GM23248 (cell line): ENCODE measurements at regions not wholly inside any gene's neighbourhood (a gene's known extent, or its start where the extent isn't known, plus 50 kb on each side); places are given as distances from the start of the nearest gene placed in this dataset.

Source experiments
- DNase-seq: peaks from one replicate; pipeline ENCODE4 v3.0.0-alpha.2; 2015
- H2AFZ ChIP-seq: fragments of 200-600 bp; sonication (generic); 2 replicates; pipeline ENCODE4 v1.6.1; 2016; ENCODE audit warnings: antibody characterized with exemption
- H3F3A ChIP-seq: fragments of 200-600 bp; sonication (generic); 2 replicates; pipeline ENCODE4 v1.6.1; 2016; ENCODE audit warnings: mild to moderate bottlenecking, antibody characterized with exemption, mixed run types; ENCODE audit not compliant: insufficient read depth
- H3K27ac ChIP-seq: fragments of 200-600 bp; sonication (generic); 2 replicates; pipeline ENCODE4 v1.5.1; 2016; ENCODE audit warnings: mild to moderate bottlenecking
- H3K27me3 ChIP-seq: fragments of 200-600 bp; sonication (generic); replicated peaks from 2 replicates; pipeline ENCODE4 v1.6.1; 2016; ENCODE audit warnings: mild to moderate bottlenecking; ENCODE audit not compliant: insufficient read depth
- H3K36me3 ChIP-seq: fragments of 200-600 bp; sonication (generic); 2 replicates; pipeline ENCODE4 v1.6.1; 2016; ENCODE audit warnings: low read depth, mild to moderate bottlenecking
- H3K4me1 ChIP-seq: fragments of 200-600 bp; sonication (generic); 2 replicates; pipeline ENCODE4 v1.6.1; 2016; ENCODE audit warnings: mild to moderate bottlenecking; ENCODE audit not compliant: insufficient read depth
- H3K4me2 ChIP-seq: fragments of 200-600 bp; sonication (generic); one replicate; pipeline ENCODE4 v1.6.1; 2016; ENCODE audit warnings: mild to moderate bottlenecking; ENCODE audit not compliant: unreplicated experiment
- H3K4me3 ChIP-seq: fragments of 200-600 bp; sonication (generic); 2 replicates; pipeline ENCODE4 v1.5.1; 2016; ENCODE audit warnings: mild to moderate bottlenecking
- H3K79me2 ChIP-seq: fragments of 200-600 bp; sonication (generic); 2 replicates; pipeline ENCODE4 v1.6.1; 2016; ENCODE audit warnings: mild to moderate bottlenecking; ENCODE audit not compliant: insufficient read depth
- H3K9ac ChIP-seq: fragments of 200-600 bp; sonication (generic); 2 replicates; pipeline ENCODE4 v1.6.1; 2016; ENCODE audit warnings: mild to moderate bottlenecking
- H3K9me2 ChIP-seq: fragments of 200-600 bp; sonication (generic); 2 replicates; pipeline ENCODE4 v1.6.1; 2016; ENCODE audit warnings: mixed run types, mild to moderate bottlenecking, moderate library complexity; ENCODE audit not compliant: insufficient read depth
- H3K9me3 ChIP-seq: fragments of 200-600 bp; sonication (generic); one replicate; pipeline ENCODE4 v1.6.1; 2017; ENCODE audit warnings: low read depth
- H4K20me1 ChIP-seq: fragments of 200-600 bp; sonication (generic); 2 replicates; pipeline ENCODE4 v1.6.0; 2016; ENCODE audit not compliant: insufficient read depth
- EZH2 ChIP-seq: fragments of 200-600 bp; sonication (generic); IDR thresholded peaks from 2 replicates; pipeline ENCODE4 v1.6.1; 2018; ENCODE audit warnings: antibody characterized with exemption, mild to moderate bottlenecking; ENCODE audit not compliant: insufficient read depth, poor library complexity, severe bottlenecking
- EZH2phosphoT487 ChIP-seq: fragments of 200-600 bp; sonication (generic); IDR thresholded peaks from 2 replicates; pipeline ENCODE4 v1.6.1; 2018; ENCODE audit warnings: antibody characterized with exemption, moderate library complexity, mild to moderate bottlenecking, low read depth; ENCODE audit not compliant: insufficient read depth
- WGBS, 2 experiments: methylation state at CpG; one replicate each; pipeline ENCODE4 v1.1.6; 2015 to 2017; ENCODE audit warnings: low lambda C conversion rate in 2 of 2, low coverage in 1 of 2; ENCODE audit errors: missing lambda C conversion rate in 2 of 2; 5-methylcytosine and 5-hydroxymethylcytosine counted together
- in situ Hi-C: fragments of 300-500 bp; cut with MboI; formaldehyde crosslinking; loops from 2 replicates; pipeline ENCODE4 v1.15.0; 2020

GRCh38 chr3:115488409-115488808, 134.9 kb upstream of the GAP43 start:
- Histone ChIP-seq H3K9me2 (no peaks in the 10 kb centered on the region), H2AFZ (no peak overlapping the region), H3K4me2 (no peak overlapping the region), H3K27ac (no peak overlapping the region), H3K9me3 (no peaks in the 10 kb centered on the region), H3K4me3 (no peak overlapping the region), H3K27me3 (no peaks in the 10 kb centered on the region), H3F3A (no peaks in the 10 kb centered on the region), H3K9ac (no peak overlapping the region), H3K79me2 (no peaks in the 10 kb centered on the region), H4K20me1 (no peaks in the 10 kb centered on the region), H3K4me1 (no peaks in the 10 kb centered on the region), H3K36me3 (no peaks in the 10 kb centered on the region)
- DNase-seq: no peak
- TF ChIP-seq EZH2: no peak
- TF ChIP-seq EZH2phosphoT487: no peak
- in situ Hi-C loops: no loop called here

- Histone ChIP-seq H3K9me3 (no peaks in the 10 kb centered on the region), H3K27ac (no peak overlapping the region), H3K9me2 (no peaks in the 10 kb centered on the region), H3K4me1 (no peaks in the 10 kb centered on the region), H3K36me3 (no peaks in the 10 kb centered on the region), H3K27me3 (no peaks in the 10 kb centered on the region), H3K4me2 (no peak overlapping the region), H2AFZ (no peak overlapping the region), H4K20me1 (no peaks in the 10 kb centered on the region), H3K4me3 (no peak overlapping the region), H3K79me2 (no peaks in the 10 kb centered on the region), H3K9ac (no peak overlapping the region), H3F3A (no peaks in the 10 kb centered on the region)
- in situ Hi-C loops: no loop called here
- 64 to 68% methylated on average over 2 of the region's 2 CpGs for WGBS, 2 experiments
- DNase-seq: no peak
- TF ChIP-seq EZH2phosphoT487: no peak
- TF ChIP-seq EZH2: no peak
Measured at GRCh38 chr3:115494826-115495225, 128.5 kb upstream of the GAP43 start.

GRCh38 chr3:115498421-115498820, 124.9 kb upstream of the GAP43 start:
- Histone ChIP-seq H4K20me1 (no peaks in the 10 kb centered on the region), H3K4me2 (no peak overlapping the region), H3K4me1 (no peaks in the 10 kb centered on the region), H3K27ac (no peak overlapping the region), H3K79me2 (no peaks in the 10 kb centered on the region), H3K36me3 (no peaks in the 10 kb centered on the region), H2AFZ (no peak overlapping the region), H3F3A (no peaks in the 10 kb centered on the region), H3K4me3 (no peak overlapping the region), H3K9me2 (no peaks in the 10 kb centered on the region), H3K9me3 (no peaks in the 10 kb centered on the region), H3K27me3 (no peaks in the 10 kb centered on the region), H3K9ac (no peak overlapping the region)
- 68 to 78% methylated on average over 1 of the region's 1 CpG for WGBS, 2 experiments
- DNase-seq: no peak
- in situ Hi-C loops: no loop called here
- TF ChIP-seq EZH2 (no peak), EZH2phosphoT487 (no peak)

GRCh38 chr3:115498898-115499297, 124.4 kb upstream of the GAP43 start:
- no peaks in the 10 kb centered on the region for H3K27me3 ChIP-seq
- H3F3A ChIP-seq: no peaks in the 10 kb centered on the region
- H3K9me3 ChIP-seq: no peaks in the 10 kb centered on the region
- H3K4me2 ChIP-seq: no peak overlapping the region
- DNase-seq: no peak
- in situ Hi-C loops: no loop called here
- no peak overlapping the region for H3K4me3 ChIP-seq
- H3K9ac ChIP-seq: no peak overlapping the region
- no peaks in the 10 kb centered on the region for H4K20me1 ChIP-seq
- H3K9me2 ChIP-seq: no peaks in the 10 kb centered on the region
- H2AFZ ChIP-seq: no peak overlapping the region
- no peaks in the 10 kb centered on the region for H3K4me1 ChIP-seq
- TF ChIP-seq EZH2phosphoT487: no peak
- no peak overlapping the region for H3K27ac ChIP-seq
- H3K36me3 ChIP-seq: no peaks in the 10 kb centered on the region
- no peaks in the 10 kb centered on the region for H3K79me2 ChIP-seq
- WGBS, 2 experiments: 60 to 80% methylated on average over 1 of the region's 1 CpG

- no peaks in the 10 kb centered on the region for H3K79me2 ChIP-seq
- in situ Hi-C loops: no loop called here
Measured at GRCh38 chr3:115499666-115500065, 123.6 kb upstream of the GAP43 start.

More at GRCh38 chr3:115499666-115500065, 123.6 kb upstream of the GAP43 start:
- Histone ChIP-seq H4K20me1 (no peaks in the 10 kb centered on the region), H3K9me2 (no peaks in the 10 kb centered on the region), H3K4me1 (no peaks in the 10 kb centered on the region), H3K4me3 (no peak overlapping the region), H3K27ac (no peak overlapping the region), H3K36me3 (no peaks in the 10 kb centered on the region), H3K27me3 (no peaks in the 10 kb centered on the region), H3F3A (no peaks in the 10 kb centered on the region), H3K9ac (no peak overlapping the region), H2AFZ (no peak overlapping the region), H3K4me2 (no peak overlapping the region), H3K9me3 (no peaks in the 10 kb centered on the region)
- TF ChIP-seq EZH2 (no peak), EZH2phosphoT487 (no peak)
- no peak for DNase-seq
- 75 to 79% methylated on average over 3 of the region's 3 CpGs for WGBS, 2 experiments
